Right lobe of liver (tissue), 6 donors: ENCODE measurements at regions not wholly inside any gene's neighbourhood (a gene's known extent, or its start where the extent isn't known, plus 50 kb on each side); places are given as distances from the start of the nearest gene placed in this dataset.

Experiments
- ATAC-seq, 4 donors: fragments of 200-7000 bp; cut with Tn5 transposase; one replicate each; pipeline ENCODE4 v1.9.1; 2020; ENCODE audit warnings: mild to moderate bottlenecking in 4 of 4, moderate library complexity in 4 of 4
- DNase-seq, 3 donors: peaks; one replicate each; pipeline ENCODE4 v3.0.0-alpha.2; 2020
- H3K27ac ChIP-seq, 3 donors: fragments of 200-600 bp; one replicate each; pipeline ENCODE4 v1.8.0; 2022
- H3K27me3 ChIP-seq, 2 donors: fragments of 200-600 bp; one replicate each; pipeline ENCODE4 v1.8.0; 2022
- H3K36me3 ChIP-seq, 4 donors: fragments of 200-600 bp; sonication (generic) in 1 of 4; one replicate each; pipeline versions ENCODE4 v1.5.1 to v1.8.0; 2017 to 2022; ENCODE audit warnings: control low read depth in 1 of 4
- H3K4me1 ChIP-seq, 4 donors: fragments of 200-600 bp; sonication (generic) in 1 of 4; one replicate each; pipeline versions ENCODE4 v1.5.1 to v1.8.0; 2017 to 2022; ENCODE audit warnings: control low read depth in 1 of 4
- H3K4me3 ChIP-seq, 3 donors: fragments of 200-600 bp; one replicate each; pipeline ENCODE4 v1.8.0; 2022
- H3K9me3 ChIP-seq, 4 donors: fragments of 200-600 bp; sonication (generic) in 1 of 4; one replicate each; pipeline versions ENCODE4 v1.5.1 to v1.8.0; 2017 to 2022; ENCODE audit warnings: control low read depth in 1 of 4
- CTCF ChIP-seq, 4 donors: fragments of 200-600 bp in 3 of 4; fragments of 450-650 bp in 1 of 4; IDR thresholded peaks; one replicate each; pipeline versions ENCODE4 v1.5.1 to v1.8.0; 2016 to 2022; ENCODE audit warnings: antibody characterized with exemption in 4 of 4, mild to moderate bottlenecking in 2 of 4
- POLR2A ChIP-seq: fragments of 450-650 bp; IDR thresholded peaks from one replicate; pipeline ENCODE4 v1.6.1; 2017; ENCODE audit warnings: antibody characterized with exemption, mild to moderate bottlenecking
- WGBS: methylation state at CpG from one replicate; pipeline ENCODE4 v1.1.6; 2018; ENCODE audit warnings: low coverage, low lambda C conversion rate; ENCODE audit not compliant: insufficient coverage; ENCODE audit errors: missing lambda C conversion rate; 5-methylcytosine and 5-hydroxymethylcytosine counted together
- intact Hi-C, 2 donors: fragments of 100-400 bp; cut with DNase I; formaldehyde crosslinking; loops; one replicate each; pipeline versions ENCODE4 v1.11.2 to v1.14.1; 2022
- donor health status: DM: no; HTN: yes; CAD: no.
- donor health status: DM: no; HTN: no; CAD: no.
- donor health status: DM: no; HTN: no; CAD: no.
- donor health status: DM: no; HTN: yes; CAD: no.
- donor health status: DM: no; HTN: yes; CAD: no.

GRCh38 chr10:117661316-117661715, 118.8 kb downstream of the EMX2 start:
- no peaks in the 10 kb centered on the region for H3K9me3 ChIP-seq
- H3K36me3 ChIP-seq: no peaks in the 10 kb centered on the region
- WGBS: 78% methylated on average over 2 of the region's 2 CpGs
- no peaks in the 10 kb centered on the region for H3K4me1 ChIP-seq
- no peak overlapping the region for H3K27ac ChIP-seq
- H3K27me3 ChIP-seq: no peaks in the 10 kb centered on the region
- no peak for DNase-seq
- intact Hi-C loops: no loop called here
- TF ChIP-seq POLR2A (no peak), CTCF (IDR thresholded peaks at IDR 0.05) (no peak)
- no peak for ATAC-seq
- H3K4me3 ChIP-seq: no peak overlapping the region

- Histone ChIP-seq H3K4me3 (no peak overlapping the region), H3K36me3 (no peaks in the 10 kb centered on the region), H3K27me3 (no peaks in the 10 kb centered on the region), H3K9me3 (no peaks in the 10 kb centered on the region), H3K27ac (no peak overlapping the region), H3K4me1 (no peaks in the 10 kb centered on the region)
- 39% methylated on average over 2 of the region's 2 CpGs for WGBS
- ATAC-seq (no peak), DNase-seq (no peak)
- intact Hi-C loops: no loop called here
- TF ChIP-seq CTCF (IDR thresholded peaks at IDR 0.05) (no peak), POLR2A (no peak)
Measured at GRCh38 chr10:117662126-117662525, 119.6 kb downstream of the EMX2 start.

- no peak for TF ChIP-seq POLR2A
- no peak for TF ChIP-seq CTCF (IDR thresholded peaks at IDR 0.05)
- H3K9me3 ChIP-seq: no peaks in the 10 kb centered on the region
- H3K27me3 ChIP-seq: no peaks in the 10 kb centered on the region
- no peak for DNase-seq
- no peak for ATAC-seq
- intact Hi-C loops: no loop called here
- no peak overlapping the region for H3K27ac ChIP-seq
- H3K36me3 ChIP-seq: no peaks in the 10 kb centered on the region
- H3K4me1 ChIP-seq: no peaks in the 10 kb centered on the region
- WGBS: no CpG with 5 or more reads among the region's 7 CpGs
- no peak overlapping the region for H3K4me3 ChIP-seq
Measured at GRCh38 chr10:117662751-117663540, 120.4 kb downstream of the EMX2 start.

GRCh38 chr10:117663750-117664149, 121.2 kb downstream of the EMX2 start:
- WGBS: 13% methylated on average over 2 of the region's 2 CpGs
- Histone ChIP-seq H3K36me3 (no peaks in the 10 kb centered on the region), H3K27me3 (no peaks in the 10 kb centered on the region), H3K27ac (no peak overlapping the region), H3K4me1 (no peaks in the 10 kb centered on the region), H3K4me3 (no peak overlapping the region), H3K9me3 (no peaks in the 10 kb centered on the region)
- intact Hi-C loops: no loop called here
- peak in 1 of 4 donors; percentile 34 for ATAC-seq
- no peak for TF ChIP-seq POLR2A
- no peak for TF ChIP-seq CTCF (IDR thresholded peaks at IDR 0.05)
- DNase-seq: no peak
